ENCODE measurements at regions not wholly inside any gene's neighbourhood (a gene's known extent, or its start where the extent isn't known, plus 50 kb on each side); places are given as distances from the start of the nearest gene placed in this dataset.
A peak's percentile ranks its signal among the peaks of the same experiment; 100 is the strongest.

- no peak overlapping the region for H3K27ac ChIP-seq (ENCODE audit: low read length)
- ATAC-seq: no peak
- WGBS: 53% methylated on average over 28 of the region's 28 CpGs
These were observed 59.2 kb downstream of the C9orf50 start for GRCh38 chr9:129561594-129562281.

GRCh38 chr9:129560881-129561306 is 60.0 kb downstream of the C9orf50 start:
- no peak overlapping the region for H3K27ac ChIP-seq (ENCODE audit: low read length)
- no peaks in the 10 kb centered on the region for H3K4me1 ChIP-seq (ENCODE audit: control insufficient read depth, insufficient read depth, low read length)
- DNase-seq: no peak
- H3K4me3 ChIP-seq (ENCODE audit: low read length): no peak overlapping the region
- H3K27me3 ChIP-seq (ENCODE audit: control insufficient read depth, insufficient read depth): no peaks in the 10 kb centered on the region
- intact Hi-C loops (cut with DNase I): loop anchor here in 1 of 4 donors (10.0 kb wide), 1 partner anchor 56 kb away; no protein-coding TSS in a partner anchor
- H3K9me3 ChIP-seq (ENCODE audit: control insufficient read depth, low read length): no peaks in the 10 kb centered on the region
- 89% methylated on average over 13 of the region's 13 CpGs for WGBS
- ATAC-seq: no peak

More at GRCh38 chr9:129561594-129562281, 59.2 kb downstream of the C9orf50 start:
- H3K9me3 ChIP-seq (ENCODE audit: control insufficient read depth, low read length): no peaks in the 10 kb centered on the region
- peak in 1 of 3 donors; percentile 63 for DNase-seq
- H3K4me3 ChIP-seq (ENCODE audit: low read length): no peak overlapping the region
- intact Hi-C loops (cut with DNase I): loop anchor here in 1 of 4 donors (10.0 kb wide), 1 partner anchor 57 kb away; no protein-coding TSS in a partner anchor
- H3K27me3 ChIP-seq (ENCODE audit: control insufficient read depth, insufficient read depth): no peaks in the 10 kb centered on the region
- no peaks in the 10 kb centered on the region for H3K4me1 ChIP-seq (ENCODE audit: control insufficient read depth, insufficient read depth, low read length)

GRCh38 chr9:129559506-129559881 is 61.4 kb downstream of the C9orf50 start:
- over 99% methylated on average over 4 of the region's 4 CpGs for WGBS
- Histone ChIP-seq H3K4me3 (ENCODE audit: low read length) (no peak overlapping the region), H3K27me3 (ENCODE audit: control insufficient read depth, insufficient read depth) (no peaks in the 10 kb centered on the region), H3K4me1 (ENCODE audit: control insufficient read depth, insufficient read depth, low read length) (no peaks in the 10 kb centered on the region), H3K27ac (ENCODE audit: low read length) (no peak overlapping the region), H3K9me3 (ENCODE audit: control insufficient read depth, low read length) (no peaks in the 10 kb centered on the region)
- no peak for ATAC-seq
- DNase-seq: peak in 1 of 3 donors; percentile 35
- intact Hi-C loops (cut with DNase I): loop anchor here in 1 of 4 donors (10.0 kb wide), 1 partner anchor 55 kb away; no protein-coding TSS in a partner anchor

GRCh38 chr9:129558551-129559505 is 62.1 kb downstream of the C9orf50 start:
- H3K27me3 ChIP-seq (ENCODE audit: control insufficient read depth, insufficient read depth): no peaks in the 10 kb centered on the region
- ATAC-seq: no peak
- no peaks in the 10 kb centered on the region for H3K4me1 ChIP-seq (ENCODE audit: control insufficient read depth, insufficient read depth, low read length)
- DNase-seq: peak in 1 of 3 donors; percentile 39
- 69% methylated on average over 21 of the region's 21 CpGs for WGBS
- intact Hi-C loops (cut with DNase I): loop anchor here in 1 of 4 donors (10.0 kb wide), 1 partner anchor 54 kb away; no protein-coding TSS in a partner anchor
- H3K4me3 ChIP-seq (ENCODE audit: low read length): no peak overlapping the region
- H3K9me3 ChIP-seq (ENCODE audit: control insufficient read depth, low read length): no peaks in the 10 kb centered on the region
- H3K27ac ChIP-seq (ENCODE audit: low read length): no peak overlapping the region

DNA sequence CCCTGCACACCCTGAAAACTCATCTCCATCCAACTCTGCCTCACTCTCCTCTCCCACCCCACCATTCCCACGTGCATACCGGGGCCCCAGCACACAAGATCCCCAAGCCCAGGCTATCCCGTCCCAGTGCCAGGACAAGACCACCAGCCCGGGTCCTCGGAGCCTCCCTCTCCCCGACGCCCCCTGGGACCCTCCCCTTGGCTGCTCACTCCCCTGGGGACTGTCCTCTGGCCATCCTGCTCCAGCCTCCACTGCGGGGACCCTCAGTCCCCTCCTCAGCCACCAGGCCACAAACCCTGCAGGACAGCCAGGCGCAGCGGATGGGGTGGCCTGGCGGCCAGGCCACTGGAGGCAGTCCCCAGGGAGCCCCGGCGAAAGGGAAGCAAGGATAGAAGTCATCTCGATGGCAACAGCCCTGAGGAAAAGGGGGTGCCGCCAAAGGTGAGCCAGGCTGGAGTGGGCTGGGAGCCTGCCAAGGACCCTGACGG is 62.8 kb downstream of the C9orf50 start:
- intact Hi-C loops (cut with DNase I): loop anchor here in 1 of 4 donors (10.0 kb wide), 1 partner anchor 53 kb away; no protein-coding TSS in a partner anchor
- 70% methylated on average over 16 of the region's 16 CpGs for WGBS
- no peaks in the 10 kb centered on the region for H3K27me3 ChIP-seq (ENCODE audit: control insufficient read depth, insufficient read depth)
- no peaks in the 10 kb centered on the region for H3K9me3 ChIP-seq (ENCODE audit: control insufficient read depth, low read length)
- H3K27ac ChIP-seq (ENCODE audit: low read length): no peak overlapping the region
- DNase-seq (peak in 1 of 3 donors; percentile 53), ATAC-seq (peak in 1 of 2 donors; percentile 6)
- H3K4me3 ChIP-seq (ENCODE audit: low read length): no peak overlapping the region
- H3K4me1 ChIP-seq (ENCODE audit: control insufficient read depth, insufficient read depth, low read length): no peaks in the 10 kb centered on the region

GRCh38 chr9:129557192-129558036 is 63.5 kb downstream of the C9orf50 start:
- intact Hi-C loops (cut with DNase I): loop anchor here in 1 of 4 donors (10.0 kb wide), 1 partner anchor 53 kb away; no protein-coding TSS in a partner anchor
- no peaks in the 10 kb centered on the region for H3K9me3 ChIP-seq (ENCODE audit: control insufficient read depth, low read length)
- 77% methylated on average over 24 of the region's 24 CpGs for WGBS
- no peak for ATAC-seq
- H3K27ac ChIP-seq (ENCODE audit: low read length): no peak overlapping the region
- no peaks in the 10 kb centered on the region for H3K4me1 ChIP-seq (ENCODE audit: control insufficient read depth, insufficient read depth, low read length)
- no peak overlapping the region for H3K4me3 ChIP-seq (ENCODE audit: low read length)
- DNase-seq: peak in 1 of 3 donors; percentile 43
- H3K27me3 ChIP-seq (ENCODE audit: control insufficient read depth, insufficient read depth): no peaks in the 10 kb centered on the region

- Histone ChIP-seq H3K9me3 (ENCODE audit: control insufficient read depth, low read length) (no peaks in the 10 kb centered on the region), H3K27ac (ENCODE audit: low read length) (no peak overlapping the region), H3K4me1 (ENCODE audit: control insufficient read depth, insufficient read depth, low read length) (no peaks in the 10 kb centered on the region), H3K27me3 (ENCODE audit: control insufficient read depth, insufficient read depth) (no peaks in the 10 kb centered on the region), H3K4me3 (ENCODE audit: low read length) (no peak overlapping the region)
- DNase-seq (no peak), ATAC-seq (no peak)
- WGBS: 90% methylated on average over 12 of the region's 12 CpGs
- intact Hi-C loops (cut with DNase I): loop anchor here in 1 of 4 donors (10.0 kb wide), 1 partner anchor 52 kb away; no protein-coding TSS in a partner anchor
These were observed 64.3 kb downstream of the C9orf50 start for GRCh38 chr9:129556491-129557191.

- no peak for DNase-seq
- Histone ChIP-seq H3K4me3 (ENCODE audit: low read length) (no peak overlapping the region), H3K9me3 (ENCODE audit: control insufficient read depth, low read length) (no peaks in the 10 kb centered on the region), H3K27ac (ENCODE audit: low read length) (no peak overlapping the region), H3K4me1 (ENCODE audit: control insufficient read depth, insufficient read depth, low read length) (no peaks in the 10 kb centered on the region), H3K27me3 (ENCODE audit: control insufficient read depth, insufficient read depth) (no peaks in the 10 kb centered on the region)
- ATAC-seq: no peak
- intact Hi-C loops (cut with DNase I): loop anchor here in 1 of 4 donors (10.0 kb wide), 1 partner anchor 51 kb away; no protein-coding TSS in a partner anchor
- WGBS: 74% methylated on average over 14 of the region's 14 CpGs
These were observed 65.2 kb downstream of the C9orf50 start for GRCh38 chr9:129555512-129556215.

DNA sequence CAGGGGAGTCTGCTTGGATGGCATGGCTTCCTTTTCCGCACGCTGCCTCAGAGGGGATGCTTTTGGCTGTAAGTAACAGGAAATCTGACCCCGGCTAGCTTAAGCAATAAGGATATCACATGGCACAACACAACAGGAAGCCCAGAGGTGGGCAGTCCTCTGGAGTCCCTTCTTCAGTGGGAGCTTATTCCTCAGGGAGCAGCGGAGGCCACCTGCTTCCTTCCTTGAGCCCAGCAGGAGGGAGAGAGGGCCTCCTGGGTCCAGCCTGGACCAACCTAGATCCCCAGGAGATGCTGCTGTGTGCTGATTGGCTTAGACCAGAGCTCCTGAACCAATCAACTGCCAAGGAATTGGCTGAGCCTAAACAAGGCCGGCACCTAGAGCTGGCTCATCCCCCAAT is 66.3 kb downstream of the C9orf50 start:
- Histone ChIP-seq H3K4me1 (ENCODE audit: control insufficient read depth, insufficient read depth, low read length) (no peaks in the 10 kb centered on the region), H3K27me3 (ENCODE audit: control insufficient read depth, insufficient read depth) (no peaks in the 10 kb centered on the region), H3K9me3 (ENCODE audit: control insufficient read depth, low read length) (no peaks in the 10 kb centered on the region), H3K4me3 (ENCODE audit: low read length) (no peak overlapping the region), H3K27ac (ENCODE audit: low read length) (no peak overlapping the region)
- 65% methylated on average over 5 of the region's 5 CpGs for WGBS
- no peak for DNase-seq
- ATAC-seq: no peak
- intact Hi-C loops (cut with DNase I): loop anchor here in 1 of 4 donors (10.0 kb wide), 1 partner anchor 50 kb away; no protein-coding TSS in a partner anchor

Data from right cardiac atrium (tissue), 5 donors.